H9 (cell line): ENCODE measurements at regions not wholly inside any gene's neighbourhood (a gene's known extent, or its start where the extent isn't known, plus 50 kb on each side); places are given as distances from the start of the nearest gene placed in this dataset.

ENCODE experiments used
- DNase-seq: peaks from one replicate; pipeline ENCODE4 v3.0.0-alpha.2; 2017
- H2AFZ ChIP-seq: one replicate; pipeline ENCODE4 v1.6.1; 2013; ENCODE audit warnings: mild to moderate bottlenecking, low read length, control low read depth, moderate library complexity
- H2AK5ac ChIP-seq: 2 replicates; pipeline ENCODE4 v1.6.1; 2013; ENCODE audit warnings: low read length, control low read depth, mixed read lengths; ENCODE audit not compliant: insufficient read length
- H2BK120ac ChIP-seq: one replicate; pipeline ENCODE4 v1.6.1; 2013; ENCODE audit warnings: low read depth, mild to moderate bottlenecking, low read length, control low read depth, inconsistent platforms; ENCODE audit not compliant: poor library complexity, severe bottlenecking
- H2BK12ac ChIP-seq: 2 replicates; pipeline ENCODE4 v1.6.1; 2013; ENCODE audit warnings: low read length, control low read depth, mixed read lengths, low read depth; ENCODE audit not compliant: insufficient read length
- H2BK15ac ChIP-seq: 2 replicates; pipeline ENCODE4 v1.6.1; 2013; ENCODE audit warnings: low read depth, low read length, control low read depth
- H2BK20ac ChIP-seq: one replicate; pipeline ENCODE4 v1.6.1; 2013; ENCODE audit warnings: low read depth, mild to moderate bottlenecking, low read length, control low read depth, inconsistent platforms; ENCODE audit not compliant: poor library complexity, severe bottlenecking
- H2BK5ac ChIP-seq: 2 replicates; pipeline ENCODE4 v1.6.1; 2013; ENCODE audit warnings: low read length, control low read depth, mixed read lengths; ENCODE audit not compliant: insufficient read length
- H3K14ac ChIP-seq: 2 replicates; pipeline ENCODE4 v1.6.1; 2013; ENCODE audit warnings: low read length, control low read depth; ENCODE audit not compliant: insufficient read depth
- H3K18ac ChIP-seq: 2 replicates; pipeline ENCODE4 v1.6.1; 2013; ENCODE audit warnings: low read depth, mild to moderate bottlenecking, mixed read lengths, low read length, control low read depth; ENCODE audit not compliant: insufficient read length
- H3K23ac ChIP-seq: 2 replicates; pipeline ENCODE4 v1.6.1; 2013; ENCODE audit warnings: low read length, control low read depth, mixed read lengths, low read depth; ENCODE audit not compliant: insufficient read length
- H3K23me2 ChIP-seq: 2 replicates; pipeline ENCODE4 v1.6.1; 2013; ENCODE audit warnings: low read depth, mild to moderate bottlenecking, mixed read lengths, low read length, control low read depth; ENCODE audit not compliant: insufficient read length, poor library complexity, severe bottlenecking
- H3K27ac ChIP-seq: 2 replicates; pipeline ENCODE4 v1.5.1; 2013; ENCODE audit warnings: low read length, control low read depth, mixed read lengths, low read depth; ENCODE audit not compliant: insufficient read length
- H3K27me3 ChIP-seq: 2 replicates; pipeline ENCODE4 v1.6.1; 2013; ENCODE audit warnings: low read length, control low read depth, inconsistent platforms; ENCODE audit not compliant: insufficient read depth
- H3K4ac ChIP-seq: 2 replicates; pipeline ENCODE4 v1.6.1; 2013; ENCODE audit warnings: low read depth, mild to moderate bottlenecking, control low read depth, inconsistent platforms, low read length, moderate library complexity
- H3K4me1 ChIP-seq: 2 replicates; pipeline ENCODE4 v1.6.1; 2013; ENCODE audit warnings: low read length, control low read depth, inconsistent platforms; ENCODE audit not compliant: insufficient read depth
- H3K4me2 ChIP-seq: 2 replicates; pipeline ENCODE4 v1.6.1; 2013; ENCODE audit warnings: low read length, control low read depth, mixed read lengths; ENCODE audit not compliant: insufficient read length, insufficient read depth
- H3K56ac ChIP-seq: 2 replicates; pipeline ENCODE4 v1.6.1; 2013; ENCODE audit warnings: low read depth, mild to moderate bottlenecking, mixed read lengths, low read length, control low read depth; ENCODE audit not compliant: insufficient read length
- H3K79me1 ChIP-seq: 2 replicates; pipeline ENCODE4 v1.6.1; 2013; ENCODE audit warnings: low read depth, mild to moderate bottlenecking, moderate library complexity, low read length, control low read depth, inconsistent platforms; ENCODE audit not compliant: insufficient read depth, poor library complexity, severe bottlenecking
- H3K79me2 ChIP-seq: 2 replicates; pipeline ENCODE4 v1.6.1; 2013; ENCODE audit warnings: low read length, control low read depth, inconsistent platforms; ENCODE audit not compliant: insufficient read depth
- H3K9ac ChIP-seq: 2 replicates; pipeline ENCODE4 v1.6.1; 2013; ENCODE audit warnings: low read length, control low read depth, mixed read lengths; ENCODE audit not compliant: insufficient read length; ENCODE audit errors: extremely low read depth
- H3K9me3 ChIP-seq: one replicate; pipeline ENCODE4 v1.6.1; 2013; ENCODE audit warnings: low read depth, low read length, inconsistent platforms; ENCODE audit not compliant: control insufficient read depth
- H3T11ph ChIP-seq: one replicate; pipeline ENCODE4 v1.6.1; 2013; ENCODE audit warnings: mild to moderate bottlenecking, low read length, control low read depth, inconsistent platforms
- H4K20me1 ChIP-seq: one replicate; pipeline ENCODE4 v1.6.1; 2013; ENCODE audit not compliant: control insufficient read depth, insufficient read length, insufficient read depth
- H4K5ac ChIP-seq: 2 replicates; pipeline ENCODE4 v1.6.1; 2013; ENCODE audit warnings: low read depth, mild to moderate bottlenecking, mixed read lengths, low read length, control low read depth; ENCODE audit not compliant: insufficient read length
- H4K8ac ChIP-seq: replicated peaks from 2 replicates; pipeline ENCODE4 v1.6.1; 2013; ENCODE audit warnings: low read length, control low read depth, mixed read lengths, low read depth; ENCODE audit not compliant: insufficient read length
- H4K91ac ChIP-seq: 2 replicates; pipeline ENCODE4 v1.6.1; 2013; ENCODE audit warnings: low read depth, mild to moderate bottlenecking, moderate library complexity, mixed read lengths, low read length, control low read depth; ENCODE audit not compliant: insufficient read length
- H3K27ac Mint-ChIP-seq, 3 experiments: 2 replicates in 2 of 3; 3 replicates in 1 of 3; pipeline ENCODE4 v1.8.0; 2020 to 2021; ENCODE audit warnings: mixed read lengths in 3 of 3, mild to moderate bottlenecking in 1 of 3, moderate library complexity in 1 of 3
- H3K27me3 Mint-ChIP-seq: 2 replicates; pipeline ENCODE4 v1.8.0; 2021; ENCODE audit warnings: low read depth, mild to moderate bottlenecking, moderate library complexity, mixed read lengths
- H3K36me3 Mint-ChIP-seq, 3 experiments: 2 replicates in 2 of 3; 3 replicates in 1 of 3; pipeline ENCODE4 v1.8.0; 2020 to 2021; ENCODE audit warnings: low read depth in 3 of 3, mixed read lengths in 3 of 3; ENCODE audit not compliant: insufficient read depth in 1 of 3
- H3K4me1 Mint-ChIP-seq, 2 experiments: 2 replicates each; pipeline ENCODE4 v1.8.0; 2020; ENCODE audit warnings: mixed read lengths in 2 of 2
- H3K4me3 Mint-ChIP-seq, 2 experiments: 2 replicates in 1 of 2; 3 replicates in 1 of 2; pipeline ENCODE4 v1.8.0; 2020 to 2021; ENCODE audit warnings: mild to moderate bottlenecking in 2 of 2, mixed read lengths in 2 of 2, moderate library complexity in 1 of 2
- H3K9me3 Mint-ChIP-seq, 2 experiments: 2 replicates in 1 of 2; 3 replicates in 1 of 2; pipeline ENCODE4 v1.8.0; 2020; ENCODE audit warnings: mild to moderate bottlenecking in 2 of 2, mixed read lengths in 2 of 2, moderate library complexity in 1 of 2
- WGBS: extraction: QIAGEN DNeasy Blood & Tissue Kit; methylation state at CpG from one replicate; pipeline ENCODE4 v1.1.7; 2013; ENCODE audit warnings: missing lambda C conversion rate, low lambda C conversion rate, mixed read lengths; ENCODE audit not compliant: insufficient read length; ENCODE audit errors: extremely low coverage; 5-methylcytosine and 5-hydroxymethylcytosine counted together
- TF ChIP-seq, protein P1 (sequence below): fragments of 200-600 bp; sonication (generic); conservative IDR thresholded peaks from 3 replicates; pipeline ENCODE4 v1.8.0; 2021; ENCODE audit warnings: antibody characterized with exemption, mild to moderate bottlenecking

DNA sequence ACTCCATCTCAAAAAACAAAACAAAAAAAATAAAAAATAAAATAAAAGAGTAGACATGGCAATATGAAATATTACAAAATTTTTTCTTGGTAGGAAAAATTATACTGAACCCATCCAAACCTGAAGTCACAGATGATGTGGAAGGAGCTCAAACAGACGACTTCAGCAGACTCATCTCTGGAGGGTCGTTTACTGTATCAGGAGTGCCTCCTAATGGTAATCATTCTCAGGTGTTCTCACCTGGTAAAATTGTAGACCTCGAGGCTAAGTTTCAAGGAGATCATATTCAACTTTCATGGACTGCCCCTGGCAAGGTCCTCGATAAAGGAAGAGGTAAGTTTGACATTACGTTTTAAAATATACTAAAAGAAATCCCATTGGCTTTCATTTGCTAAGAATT, 54.3 kb upstream of the SH3GLB1 start:
- H3K23me2 ChIP-seq: no peaks in the 10 kb centered on the region
- no peak overlapping the region for H2AFZ ChIP-seq
- no peaks in the 10 kb centered on the region for H3K9me3 ChIP-seq
- H3K27me3 ChIP-seq: no peaks in the 10 kb centered on the region
- H4K8ac ChIP-seq: no peak overlapping the region
- no peak overlapping the region for H4K91ac ChIP-seq
- H3T11ph ChIP-seq: no peak overlapping the region
- H3K79me2 ChIP-seq: no peaks in the 10 kb centered on the region
- no peaks in the 10 kb centered on the region for H3K4me1 ChIP-seq
- no peak overlapping the region for H3K18ac ChIP-seq
- H3K4me1 Mint-ChIP-seq: no peaks in the 10 kb centered on the region
- no peak overlapping the region for H3K23ac ChIP-seq
- no peak overlapping the region for H2BK15ac ChIP-seq
- no peak overlapping the region for H3K14ac ChIP-seq
- H3K9ac ChIP-seq: no peak overlapping the region
- no peak overlapping the region for H3K27ac ChIP-seq
- no peak overlapping the region for H2AK5ac ChIP-seq
- H3K4me2 ChIP-seq: no peak overlapping the region
- no peak overlapping the region for H3K56ac ChIP-seq
- H3K27me3 Mint-ChIP-seq: no peaks in the 10 kb centered on the region
- H4K5ac ChIP-seq: no peak overlapping the region
- H3K4me3 Mint-ChIP-seq: no peak overlapping the region
- TF ChIP-seq, protein P1, sequence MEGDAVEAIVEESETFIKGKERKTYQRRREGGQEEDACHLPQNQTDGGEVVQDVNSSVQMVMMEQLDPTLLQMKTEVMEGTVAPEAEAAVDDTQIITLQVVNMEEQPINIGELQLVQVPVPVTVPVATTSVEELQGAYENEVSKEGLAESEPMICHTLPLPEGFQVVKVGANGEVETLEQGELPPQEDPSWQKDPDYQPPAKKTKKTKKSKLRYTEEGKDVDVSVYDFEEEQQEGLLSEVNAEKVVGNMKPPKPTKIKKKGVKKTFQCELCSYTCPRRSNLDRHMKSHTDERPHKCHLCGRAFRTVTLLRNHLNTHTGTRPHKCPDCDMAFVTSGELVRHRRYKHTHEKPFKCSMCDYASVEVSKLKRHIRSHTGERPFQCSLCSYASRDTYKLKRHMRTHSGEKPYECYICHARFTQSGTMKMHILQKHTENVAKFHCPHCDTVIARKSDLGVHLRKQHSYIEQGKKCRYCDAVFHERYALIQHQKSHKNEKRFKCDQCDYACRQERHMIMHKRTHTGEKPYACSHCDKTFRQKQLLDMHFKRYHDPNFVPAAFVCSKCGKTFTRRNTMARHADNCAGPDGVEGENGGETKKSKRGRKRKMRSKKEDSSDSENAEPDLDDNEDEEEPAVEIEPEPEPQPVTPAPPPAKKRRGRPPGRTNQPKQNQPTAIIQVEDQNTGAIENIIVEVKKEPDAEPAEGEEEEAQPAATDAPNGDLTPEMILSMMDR: peak; percentile 53
- no peak overlapping the region for H2BK5ac ChIP-seq
- H2BK12ac ChIP-seq: no peak overlapping the region
- no CpG with 5 or more reads among the region's 5 CpGs for WGBS
- no peak overlapping the region for H2BK20ac ChIP-seq
- H3K79me1 ChIP-seq: no peaks in the 10 kb centered on the region
- H3K4ac ChIP-seq: no peak overlapping the region
- no peaks in the 10 kb centered on the region for H3K36me3 Mint-ChIP-seq
- no peak overlapping the region for H3K27ac Mint-ChIP-seq
- no peaks in the 10 kb centered on the region for H4K20me1 ChIP-seq
- H2BK120ac ChIP-seq: no peak overlapping the region
- H3K9me3 Mint-ChIP-seq: no peaks in the 10 kb centered on the region
- no peak for DNase-seq
